K562 (cell line): ENCODE measurements at regions not wholly inside any gene's neighbourhood (a gene's known extent, or its start where the extent isn't known, plus 50 kb on each side); places are given as distances from the start of the nearest gene placed in this dataset.

ENCODE experiments used
- ATAC-seq: fragments of 200-7000 bp; cut with Tn5 transposase; 3 replicates; pipeline ENCODE4 v1.9.1; 2020; ENCODE audit warnings: moderate library complexity
- BruUV-seq: library from RNA; stranded (reverse); fragments of 400-500 nt; replicated peaks from 2 replicates; lab custom pipeline; 2021; lab: Mats Ljungman, UMichigan
- CTCF ChIA-PET: fragments of 300-600 bp; formaldehyde crosslinking; extraction: SDS; loops from one replicate; lab custom pipeline; 2021; ENCODE audit warnings: low intra/inter-chr PET ratio; lab: Yijun Ruan, JAX
- POLR2A ChIA-PET: fragments of 300-600, 350-650 bp; sonication (Branson Sonifier 250); formaldehyde crosslinking; extraction: SDS; loops from one replicate; lab custom pipeline; 2021; ENCODE audit warnings: antibody characterized with exemption, inconsistent platforms; lab: Yijun Ruan, JAX
- DNase-seq, 4 experiments: peaks; one replicate each; pipeline versions ENCODE4 v3.0.0 to v3.0.0-alpha.2; 2011 to 2018; ENCODE audit warnings: low spot score in 3 of 4, mixed read lengths in 3 of 4; ENCODE audit errors: extremely low read depth in 1 of 4
- FAIRE-seq: peaks from 2 replicates; lab custom pipeline; 2011; peaks lifted over from hg19 to GRCh38; lab: Jason Lieb, UNC
- H2AFZ ChIP-seq: 2 replicates; pipeline ENCODE4 v1.6.0; 2011; ENCODE audit warnings: low read depth, low read length, control low read depth, inconsistent platforms
- H3K27ac ChIP-seq: fragments of 200-600 bp; 3 replicates; pipeline ENCODE4 v1.8.0; 2011; ENCODE audit warnings: low read depth, mild to moderate bottlenecking, control low read depth, inconsistent platforms, low read length, moderate library complexity, mixed read lengths; ENCODE audit errors: extremely low read depth
- H3K27me3 ChIP-seq, 2 experiments: fragments of 300-600 bp in 1 of 2; 2 replicates in 1 of 2; 3 replicates in 1 of 2; pipeline versions ENCODE4 v1.6.0 to v1.8.0; 2011; ENCODE audit warnings: inconsistent platforms in 2 of 2, low read length in 2 of 2, mild to moderate bottlenecking in 1 of 2, mixed read lengths in 1 of 2, moderate library complexity in 1 of 2; ENCODE audit not compliant: control insufficient read depth in 2 of 2, insufficient read depth in 2 of 2
- H3K36me3 ChIP-seq: fragments of 300-600 bp; 3 replicates; pipeline ENCODE4 v1.8.0; 2011; ENCODE audit warnings: mild to moderate bottlenecking, low read length, inconsistent platforms; ENCODE audit not compliant: control insufficient read depth, insufficient read depth
- H3K4me1 ChIP-seq, 2 experiments: fragments of 200-600 bp in 1 of 2; replicated peaks in 1 of 2; 2 replicates in 1 of 2; 3 replicates in 1 of 2; pipeline versions ENCODE4 v1.5.1 to v1.8.0; 2011; ENCODE audit warnings: inconsistent platforms in 2 of 2, low read length in 2 of 2, mild to moderate bottlenecking in 1 of 2, mixed read lengths in 1 of 2, moderate library complexity in 1 of 2; ENCODE audit not compliant: control insufficient read depth in 2 of 2, insufficient read depth in 2 of 2
- H3K4me2 ChIP-seq: 2 replicates; pipeline ENCODE4 v1.6.1; 2011; ENCODE audit warnings: low read length, control low read depth, inconsistent platforms, mixed read lengths; ENCODE audit not compliant: insufficient read depth
- H3K4me3 ChIP-seq: fragments of 200-600 bp; sonication (generic), shearing (Covaris generic); 2 replicates; pipeline ENCODE4 v1.5.1; 2016; ENCODE audit warnings: control low read depth, inconsistent platforms
- H3K79me2 ChIP-seq: fragments of 200-600 bp; 3 replicates; pipeline ENCODE4 v1.8.0; 2011; ENCODE audit warnings: low read length, inconsistent platforms; ENCODE audit not compliant: control insufficient read depth, insufficient read depth
- H3K9ac ChIP-seq, 2 experiments: 2 replicates each; pipeline versions ENCODE4 v1.6.0 to v1.6.1; 2011; ENCODE audit warnings: low read depth in 2 of 2, low read length in 2 of 2, control low read depth in 1 of 2, inconsistent platforms in 1 of 2, mild to moderate bottlenecking in 1 of 2, mixed read lengths in 1 of 2; ENCODE audit not compliant: insufficient read depth in 1 of 2
- H3K9me1 ChIP-seq: one replicate; pipeline ENCODE4 v1.6.0; 2011; ENCODE audit warnings: inconsistent platforms, mild to moderate bottlenecking, low read length, moderate library complexity; ENCODE audit not compliant: control insufficient read depth, insufficient read depth
- H3K9me3 ChIP-seq: replicated peaks from 2 replicates; pipeline ENCODE4 v1.5.1; 2011; ENCODE audit warnings: low read depth, low read length, inconsistent platforms; ENCODE audit not compliant: control insufficient read depth, insufficient read depth
- H4K20me1 ChIP-seq: replicated peaks from 2 replicates; pipeline ENCODE4 v1.6.1; 2011; ENCODE audit warnings: low read length, inconsistent platforms, mixed read lengths; ENCODE audit not compliant: control insufficient read depth, insufficient read depth
- CHD7 ChIP-seq: fragments of 200-600 bp; sonication (generic); IDR thresholded peaks from one replicate; pipeline ENCODE4 v1.6.1; 2012; ENCODE audit warnings: mild to moderate bottlenecking, low read depth, low read length, inconsistent platforms
- EGR1 ChIP-seq: fragments of 450-650 bp; conservative IDR thresholded peaks from 2 replicates; pipeline ENCODE4 v1.6.1; 2017; ENCODE audit warnings: mild to moderate bottlenecking
- ILK ChIP-seq: fragments of 450-650 bp; IDR thresholded peaks from 2 replicates; pipeline ENCODE4 v1.6.1; 2016; ENCODE audit warnings: missing genetic modification characterization, low read depth, mild to moderate bottlenecking, missing compliant biosample characterization, moderate library complexity, borderline replicate concordance
- NEUROD1 ChIP-seq: fragments of 150-350 bp; IDR thresholded peaks from 2 replicates; pipeline ENCODE4 v1.6.1; 2014; ENCODE audit warnings: borderline replicate concordance, low read length, low read depth; ENCODE audit not compliant: partially characterized antibody
- ZBTB5 ChIP-seq: fragments of 450-650 bp; IDR thresholded peaks from 2 replicates; pipeline ENCODE4 v1.6.1; 2017; ENCODE audit warnings: antibody characterized with exemption
- ZNF436 ChIP-seq: fragments of 250-450, 450-650 bp; sonication (Bioruptor Pico); formaldehyde crosslinking; IDR thresholded peaks from 2 replicates; pipeline ENCODE4 v1.7.0; 2020; ENCODE audit warnings: mild to moderate bottlenecking
- WGBS: fragments of 100-300 bp; shearing (Covaris generic); methylation state at CpG from one replicate; pipeline ENCODE4 v1.1.6; 2016; ENCODE audit warnings: low coverage, mixed read lengths; ENCODE audit not compliant: insufficient coverage; ENCODE audit errors: missing lambda C conversion rate; 5-methylcytosine and 5-hydroxymethylcytosine counted together
- in situ Hi-C: fragments of 300-500 bp; cut with MboI; formaldehyde crosslinking; loops from 4 replicates; pipeline ENCODE4 v1.15.0; 2018; ENCODE audit warnings: inconsistent platforms, mixed read lengths
- intact Hi-C: fragments of 100-400 bp; cut with micrococcal nuclease; formaldehyde crosslinking; loops from 2 replicates; pipeline ENCODE4 v1.14.2; 2022
- TF ChIP-seq, protein P1 (sequence below): fragments of 250-450 bp; sonication (Bioruptor Pico); IDR thresholded peaks from 2 replicates; pipeline ENCODE4 v1.4.0; 2020; ENCODE audit warnings: mild to moderate bottlenecking

- CTCF ChIA-PET: no interaction called here
- no TSS peak for BruUV-seq
- no peak for TF ChIP-seq NEUROD1
- TF ChIP-seq CHD7: no peak
- TF ChIP-seq ILK: no peak
- TF ChIP-seq ZBTB5: no peak
- TF ChIP-seq EGR1: no peak
- TF ChIP-seq, protein P1, sequence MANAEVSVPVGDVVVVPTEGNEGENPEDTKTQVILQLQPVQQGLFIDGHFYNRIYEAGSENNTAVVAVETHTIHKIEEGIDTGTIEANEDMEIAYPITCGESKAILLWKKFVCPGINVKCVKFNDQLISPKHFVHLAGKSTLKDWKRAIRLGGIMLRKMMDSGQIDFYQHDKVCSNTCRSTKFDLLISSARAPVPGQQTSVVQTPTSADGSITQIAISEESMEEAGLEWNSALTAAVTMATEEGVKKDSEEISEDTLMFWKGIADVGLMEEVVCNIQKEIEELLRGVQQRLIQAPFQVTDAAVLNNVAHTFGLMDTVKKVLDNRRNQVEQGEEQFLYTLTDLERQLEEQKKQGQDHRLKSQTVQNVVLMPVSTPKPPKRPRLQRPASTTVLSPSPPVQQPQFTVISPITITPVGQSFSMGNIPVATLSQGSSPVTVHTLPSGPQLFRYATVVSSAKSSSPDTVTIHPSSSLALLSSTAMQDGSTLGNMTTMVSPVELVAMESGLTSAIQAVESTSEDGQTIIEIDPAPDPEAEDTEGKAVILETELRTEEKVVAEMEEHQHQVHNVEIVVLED (CRISPR knock-in tag): no peak
- TF ChIP-seq ZNF436 (CRISPR knock-in tag): no peak
These were observed 52.8 kb upstream of the LHCGR start for GRCh38 chr2:48808311-48808710.

More at GRCh38 chr2:48808311-48808710, 52.8 kb upstream of the LHCGR start:
- Histone ChIP-seq H2AFZ (no peak overlapping the region), H3K9ac (no peak overlapping the region), H3K9me3 (no peaks in the 10 kb centered on the region), H3K36me3 (no peaks in the 10 kb centered on the region), H3K4me1 (no peaks in the 10 kb centered on the region), H4K20me1 (no peaks in the 10 kb centered on the region), H3K79me2 (no peaks in the 10 kb centered on the region), H3K27me3 (no peaks in the 10 kb centered on the region), H3K4me3 (no peak overlapping the region), H3K4me2 (no peak overlapping the region), H3K9me1 (no peaks in the 10 kb centered on the region), H3K27ac (no peak overlapping the region)
- POLR2A ChIA-PET: no interaction called here
- no peak for FAIRE-seq
- WGBS: 9% methylated on average over 1 of the region's 1 CpG
- in situ Hi-C loops (no loop called here), intact Hi-C loops (no loop called here)
- no peak for DNase-seq
- ATAC-seq: no peak
